ENCODE measurements at regions not wholly inside any gene's neighbourhood (a gene's known extent, or its start where the extent isn't known, plus 50 kb on each side); places are given as distances from the start of the nearest gene placed in this dataset.

GRCh38 chr13:93144031-93144430 lies 82.6 kb upstream of the GPC6 start:
- FAIRE-seq (no peak), DNase-seq (ENCODE audit: low read depth, low spot score) (no peak)
- no peaks in the 10 kb centered on the region for H3K9me3 ChIP-seq (replicated peaks; ENCODE audit: control insufficient read depth, insufficient read depth, low read length)
- dilution Hi-C loops (cut with MboI; ENCODE audit: extremely low pct_ligation_motif_present, low sequenced_read_pairs) (no loop called here), intact Hi-C loops (cut with micrococcal nuclease) (no loop called here)
- BruUV-seq (replicated peaks), result no TSS peak
- no peak for TF ChIP-seq MYC (IDR thresholded peaks at IDR 0.05; ENCODE audit: low read depth, low read length)
- no peak overlapping the region for H3K27ac ChIP-seq (ENCODE audit: insufficient read depth, low read depth, low read length)
- H3K4me3 ChIP-seq (replicated peaks in 1 of 3; ENCODE audit: insufficient read depth in 1 of 3, low read depth in 1 of 3, low read length in 3 of 3), result no peak overlapping the region
- H2AFZ ChIP-seq (ENCODE audit: low read depth, low read length), result no peak overlapping the region
- H3K27me3 ChIP-seq (ENCODE audit: control insufficient read depth in 2 of 2, insufficient read depth in 2 of 2, low read length in 2 of 2), result no peaks in the 10 kb centered on the region
- no peaks in the 10 kb centered on the region for H3K36me3 ChIP-seq (ENCODE audit: control insufficient read depth in 2 of 2, extremely low read depth in 1 of 2, insufficient read depth in 2 of 2, low read length in 2 of 2)
- ChIA-PET POLR2A (no interaction called here), CTCF (no interaction called here)
- H3K4me2 ChIP-seq (ENCODE audit: insufficient read depth, low read length), result no peak overlapping the region
- no peaks in the 10 kb centered on the region for H3K9me1 ChIP-seq (replicated peaks; ENCODE audit: control insufficient read depth, extremely low read depth, insufficient read depth, low read length)
- H3K9ac ChIP-seq (replicated peaks; ENCODE audit: extremely low read depth, insufficient read depth, low read length), result no peak overlapping the region
- no peaks in the 10 kb centered on the region for H4K20me1 ChIP-seq (replicated peaks; ENCODE audit: control insufficient read depth, extremely low read depth, insufficient read depth, low read length)
- H3K4me1 ChIP-seq (ENCODE audit: control insufficient read depth, extremely low read depth, insufficient read depth, low read length), result no peaks in the 10 kb centered on the region
- H3K79me2 ChIP-seq (ENCODE audit: control insufficient read depth, insufficient read depth, low read length), result no peaks in the 10 kb centered on the region

- Histone ChIP-seq H3K4me1 (ENCODE audit: control insufficient read depth, extremely low read depth, insufficient read depth, low read length) (no peaks in the 10 kb centered on the region), H3K27me3 (ENCODE audit: control insufficient read depth in 2 of 2, insufficient read depth in 2 of 2, low read length in 2 of 2) (no peaks in the 10 kb centered on the region), H3K36me3 (ENCODE audit: control insufficient read depth in 2 of 2, extremely low read depth in 1 of 2, insufficient read depth in 2 of 2, low read length in 2 of 2) (no peaks in the 10 kb centered on the region), H3K79me2 (ENCODE audit: control insufficient read depth, insufficient read depth, low read length) (no peaks in the 10 kb centered on the region), H3K9me3 (replicated peaks; ENCODE audit: control insufficient read depth, insufficient read depth, low read length) (no peaks in the 10 kb centered on the region), H3K4me3 (replicated peaks in 1 of 3; ENCODE audit: insufficient read depth in 1 of 3, low read depth in 1 of 3, low read length in 3 of 3) (no peak overlapping the region), H3K27ac (ENCODE audit: insufficient read depth, low read depth, low read length) (no peak overlapping the region), H3K9me1 (replicated peaks; ENCODE audit: control insufficient read depth, extremely low read depth, insufficient read depth, low read length) (no peaks in the 10 kb centered on the region), H3K9ac (replicated peaks; ENCODE audit: extremely low read depth, insufficient read depth, low read length) (no peak overlapping the region), H2AFZ (ENCODE audit: low read depth, low read length) (no peak overlapping the region), H3K4me2 (ENCODE audit: insufficient read depth, low read length) (no peak overlapping the region), H4K20me1 (replicated peaks; ENCODE audit: control insufficient read depth, extremely low read depth, insufficient read depth, low read length) (no peaks in the 10 kb centered on the region)
- dilution Hi-C loops (cut with MboI; ENCODE audit: extremely low pct_ligation_motif_present, low sequenced_read_pairs) (no loop called here), intact Hi-C loops (cut with micrococcal nuclease) (no loop called here)
- TF ChIP-seq GATA2 (IDR thresholded peaks at IDR 0.05; ENCODE audit: insufficient read depth, insufficient read length, low read depth, low read length), result no peak
- no peak for TF ChIP-seq POLR2A (IDR thresholded peaks at IDR 0.05; ENCODE audit: low read depth, low read length)
- no peak for TF ChIP-seq FOS (IDR thresholded peaks at IDR 0.05; ENCODE audit: borderline replicate concordance, insufficient read depth, low read length)
- TF ChIP-seq MYC (IDR thresholded peaks at IDR 0.05; ENCODE audit: low read depth, low read length), result no peak
- TF ChIP-seq POLR2AphosphoS5 (IDR thresholded peaks at IDR 0.05; ENCODE audit: insufficient read depth, low read depth, low read length), result no peak
- TF ChIP-seq CTCF (IDR thresholded peaks at IDR 0.05; ENCODE audit: extremely low read depth in 1 of 2, insufficient read depth in 1 of 2, low read depth in 1 of 2, low read length in 2 of 2), result no peak
- no peak for TF ChIP-seq JUN (IDR thresholded peaks at IDR 0.05; ENCODE audit: borderline replicate concordance, insufficient read depth, insufficient read length, low read depth)
- no peak for TF ChIP-seq EZH2 (IDR thresholded peaks at IDR 0.05; ENCODE audit: borderline replicate concordance, low read depth, low read length, severe bottlenecking)
- no peak for TF ChIP-seq MAX (IDR thresholded peaks at IDR 0.05; ENCODE audit: insufficient read depth, insufficient read length)
- BruUV-seq (replicated peaks), result no TSS peak
- DNase-seq (ENCODE audit: low read depth, low spot score) (no peak), FAIRE-seq (no peak)
- POLR2A ChIA-PET, result no interaction called here
- CTCF ChIA-PET, result no interaction called here
These were observed 81.4 kb upstream of the GPC6 start for GRCh38 chr13:93145199-93145598.

All from endothelial cell of umbilical vein (primary cell).